ENCODE measurements at regions not wholly inside any gene's neighbourhood (a gene's known extent, or its start where the extent isn't known, plus 50 kb on each side); places are given as distances from the start of the nearest gene placed in this dataset.

DNA sequence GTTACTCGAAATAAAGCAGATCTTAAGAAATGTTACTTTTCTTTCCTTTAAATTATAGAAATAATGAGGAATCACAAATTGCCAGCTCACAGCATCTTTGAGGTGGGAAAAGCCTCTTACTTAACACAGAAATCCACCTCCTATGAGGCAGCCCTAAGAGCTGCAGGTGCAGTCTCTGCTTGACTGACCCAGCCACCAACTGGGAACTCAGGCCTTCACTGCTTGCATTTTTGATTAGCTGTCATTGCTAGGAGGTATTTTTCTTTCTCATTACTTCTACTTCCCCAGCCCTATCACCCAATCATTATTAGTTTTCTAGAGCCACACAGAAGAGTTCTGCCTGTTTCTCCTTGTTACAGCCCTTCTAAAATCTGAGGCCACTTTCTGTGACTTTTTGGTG is 416.5 kb upstream of the KLF4 start:
- H3K27me3 Mint-ChIP-seq (ENCODE audit: insufficient read depth, unreplicated experiment), result peaks cover 4% of the 10 kb centered on the region

DNA sequence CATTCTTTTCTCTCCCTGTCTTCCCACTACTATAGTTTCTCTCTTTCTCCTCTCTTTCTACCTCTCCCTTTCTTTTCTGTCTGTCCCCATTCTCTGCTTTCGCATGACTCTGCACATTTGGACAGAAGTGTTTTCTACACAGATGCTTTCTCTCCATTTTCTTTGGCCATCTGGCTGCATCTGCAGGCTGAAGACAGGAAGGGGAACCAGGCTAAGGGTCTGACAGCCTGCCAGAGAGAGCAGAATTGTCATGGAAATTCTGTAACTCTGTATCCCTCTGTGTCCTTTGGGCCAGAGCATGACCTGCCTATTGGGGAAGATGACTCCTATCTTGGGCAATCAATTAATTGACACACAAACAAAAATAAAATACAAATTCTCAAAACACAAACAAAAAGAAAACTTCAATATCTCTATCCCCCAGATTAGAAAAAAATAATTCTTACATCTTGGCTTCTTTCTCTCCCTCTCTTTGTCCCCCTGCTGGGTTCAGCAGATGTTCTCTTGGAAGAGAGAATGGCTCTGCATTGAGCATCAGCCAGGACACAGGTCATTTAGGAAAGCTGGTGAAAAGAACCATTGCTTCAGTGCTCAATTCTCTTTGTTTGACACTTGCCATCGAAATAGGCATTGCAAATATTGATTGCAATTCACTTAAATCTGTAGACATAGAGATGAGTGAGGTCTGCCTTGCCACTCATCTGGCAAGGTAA is 415.9 kb upstream of the KLF4 start:
- ChIA-PET POLR2A (no interaction called here), CTCF (no interaction called here)
- no peak for DNase-seq

More for the DNA sequence above, 416.5 kb upstream of the KLF4 start:
- no TSS peak for BruUV-seq (replicated peaks)
- no peaks in the 10 kb centered on the region for H3K9me3 Mint-ChIP-seq (ENCODE audit: unreplicated experiment)
- Histone ChIP-seq H3K9me3 (no peaks in the 10 kb centered on the region), H3K27me3 (replicated peaks; ENCODE audit: control insufficient read depth, insufficient read depth, low read length) (no peaks in the 10 kb centered on the region), H3K4me1 (no peaks in the 10 kb centered on the region), H3K36me3 (ENCODE audit: control insufficient read depth, insufficient read depth, low read length) (no peaks in the 10 kb centered on the region), H3K4me3 (ENCODE audit: low read depth, low read length) (no peak overlapping the region)
- DNase-seq, result no peak
- intact Hi-C loops (cut with micrococcal nuclease; ENCODE audit: unreplicated experiment), result no loop called here
- H3K4me1 Mint-ChIP-seq (ENCODE audit: low read depth, unreplicated experiment), result no peaks in the 10 kb centered on the region
- ChIA-PET POLR2A (no interaction called here), CTCF (no interaction called here)
- H3K4me3 Mint-ChIP-seq (ENCODE audit: unreplicated experiment), result no peak overlapping the region
- TF ChIP-seq, protein P1, sequence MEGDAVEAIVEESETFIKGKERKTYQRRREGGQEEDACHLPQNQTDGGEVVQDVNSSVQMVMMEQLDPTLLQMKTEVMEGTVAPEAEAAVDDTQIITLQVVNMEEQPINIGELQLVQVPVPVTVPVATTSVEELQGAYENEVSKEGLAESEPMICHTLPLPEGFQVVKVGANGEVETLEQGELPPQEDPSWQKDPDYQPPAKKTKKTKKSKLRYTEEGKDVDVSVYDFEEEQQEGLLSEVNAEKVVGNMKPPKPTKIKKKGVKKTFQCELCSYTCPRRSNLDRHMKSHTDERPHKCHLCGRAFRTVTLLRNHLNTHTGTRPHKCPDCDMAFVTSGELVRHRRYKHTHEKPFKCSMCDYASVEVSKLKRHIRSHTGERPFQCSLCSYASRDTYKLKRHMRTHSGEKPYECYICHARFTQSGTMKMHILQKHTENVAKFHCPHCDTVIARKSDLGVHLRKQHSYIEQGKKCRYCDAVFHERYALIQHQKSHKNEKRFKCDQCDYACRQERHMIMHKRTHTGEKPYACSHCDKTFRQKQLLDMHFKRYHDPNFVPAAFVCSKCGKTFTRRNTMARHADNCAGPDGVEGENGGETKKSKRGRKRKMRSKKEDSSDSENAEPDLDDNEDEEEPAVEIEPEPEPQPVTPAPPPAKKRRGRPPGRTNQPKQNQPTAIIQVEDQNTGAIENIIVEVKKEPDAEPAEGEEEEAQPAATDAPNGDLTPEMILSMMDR (IDR thresholded peaks at IDR 0.05; ENCODE audit: insufficient read depth in 1 of 2, low read depth in 1 of 2, low read length in 1 of 2, severe bottlenecking in 1 of 2, unreplicated experiment in 1 of 2), result no peak
- no peak overlapping the region for H3K27ac Mint-ChIP-seq (ENCODE audit: unreplicated experiment)
- no peaks in the 10 kb centered on the region for H3K36me3 Mint-ChIP-seq (ENCODE audit: insufficient read depth, unreplicated experiment)

DNA sequence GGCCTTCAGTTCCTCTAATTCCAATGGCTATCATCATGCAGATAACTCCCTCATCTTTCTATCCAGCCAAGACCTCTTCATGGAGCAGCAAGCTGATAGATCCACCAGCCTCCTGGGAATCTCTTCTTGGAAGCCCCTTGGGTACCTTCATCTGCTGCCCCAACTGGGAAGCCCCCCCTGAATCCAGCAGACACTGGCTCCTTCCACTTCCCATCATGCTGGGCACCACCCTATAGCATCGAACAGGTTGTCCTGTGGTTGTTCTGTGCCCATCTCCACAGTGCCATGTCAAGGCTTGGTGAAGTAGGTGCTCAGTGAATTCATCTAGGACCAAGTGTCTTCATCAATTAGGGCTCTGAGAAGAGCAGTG is 410.4 kb upstream of the KLF4 start:
- H3K36me3 ChIP-seq (ENCODE audit: control insufficient read depth, insufficient read depth, low read length), result no peaks in the 10 kb centered on the region
- CTCF ChIA-PET, result no interaction called here
- H3K36me3 Mint-ChIP-seq (ENCODE audit: insufficient read depth, unreplicated experiment), result no peaks in the 10 kb centered on the region
- no peak overlapping the region for H3K27ac Mint-ChIP-seq (ENCODE audit: unreplicated experiment)
- no peaks in the 10 kb centered on the region for H3K4me1 ChIP-seq
- H3K4me3 ChIP-seq (ENCODE audit: low read depth, low read length), result no peak overlapping the region
- TF ChIP-seq, protein P1 (IDR thresholded peaks at IDR 0.05; ENCODE audit: insufficient read depth in 1 of 2, low read depth in 1 of 2, low read length in 1 of 2, severe bottlenecking in 1 of 2, unreplicated experiment in 1 of 2), result no peak
- no peaks in the 10 kb centered on the region for H3K27me3 ChIP-seq (replicated peaks; ENCODE audit: control insufficient read depth, insufficient read depth, low read length)
- no peak for DNase-seq
- POLR2A ChIA-PET, result no interaction called here
- H3K4me3 Mint-ChIP-seq (ENCODE audit: unreplicated experiment), result no peak overlapping the region
- intact Hi-C loops (cut with micrococcal nuclease; ENCODE audit: unreplicated experiment), result no loop called here
- no TSS peak for BruUV-seq (replicated peaks)
- peaks cover 3% of the 10 kb centered on the region for H3K27me3 Mint-ChIP-seq (ENCODE audit: insufficient read depth, unreplicated experiment)
- H3K9me3 Mint-ChIP-seq (ENCODE audit: unreplicated experiment), result no peaks in the 10 kb centered on the region
- H3K4me1 Mint-ChIP-seq (ENCODE audit: low read depth, unreplicated experiment), result no peaks in the 10 kb centered on the region
- H3K9me3 ChIP-seq, result no peaks in the 10 kb centered on the region

More for the DNA sequence above, 415.9 kb upstream of the KLF4 start:
- no peak overlapping the region for H3K27ac Mint-ChIP-seq (ENCODE audit: unreplicated experiment)
- no TSS peak for BruUV-seq (replicated peaks)
- TF ChIP-seq, protein P1 (IDR thresholded peaks at IDR 0.05; ENCODE audit: insufficient read depth in 1 of 2, low read depth in 1 of 2, low read length in 1 of 2, severe bottlenecking in 1 of 2, unreplicated experiment in 1 of 2), result no peak
- intact Hi-C loops (cut with micrococcal nuclease; ENCODE audit: unreplicated experiment), result no loop called here
- no peaks in the 10 kb centered on the region for H3K4me1 Mint-ChIP-seq (ENCODE audit: low read depth, unreplicated experiment)
- no peak overlapping the region for H3K4me3 ChIP-seq (ENCODE audit: low read depth, low read length)
- no peak overlapping the region for H3K4me3 Mint-ChIP-seq (ENCODE audit: unreplicated experiment)
- H3K4me1 ChIP-seq, result no peaks in the 10 kb centered on the region
- H3K36me3 ChIP-seq (ENCODE audit: control insufficient read depth, insufficient read depth, low read length), result no peaks in the 10 kb centered on the region
- no peaks in the 10 kb centered on the region for H3K9me3 Mint-ChIP-seq (ENCODE audit: unreplicated experiment)
- H3K27me3 ChIP-seq (replicated peaks; ENCODE audit: control insufficient read depth, insufficient read depth, low read length), result no peaks in the 10 kb centered on the region
- no peaks in the 10 kb centered on the region for H3K9me3 ChIP-seq
- H3K27me3 Mint-ChIP-seq (ENCODE audit: insufficient read depth, unreplicated experiment), result peaks cover 7% of the 10 kb centered on the region
- no peaks in the 10 kb centered on the region for H3K36me3 Mint-ChIP-seq (ENCODE audit: insufficient read depth, unreplicated experiment)

Measured in Caco-2 (cell line).